Activated CD8-positive, alpha-beta memory T cell treated with anti-CD3 and anti-CD28 coated beads, Interleukin-2, amount 10 ng/mL, durations not matched to agents 7 days and 5 days (primary cell): ENCODE measurements at regions not wholly inside any gene's neighbourhood (a gene's known extent, or its start where the extent isn't known, plus 50 kb on each side); places are given as distances from the start of the nearest gene placed in this dataset.
"Not testable (repeated sequence)": the region's sequence is repeated elsewhere in the genome, so short reads cannot be mapped to it uniquely, and the experiment has no call there.

Experiments
- ATAC-seq: fragments of 150-1000 bp; cut with Tn5 transposase; one replicate; pipeline ENCODE4 v1.10.0; 2021; ENCODE audit warnings: moderate library complexity
- CTCF ChIA-PET: fragments of 350-600 bp; sonication (Branson Sonifier 250); formaldehyde crosslinking; loops from one replicate; lab custom pipeline; 2021; ENCODE audit warnings: antibody characterized with exemption; lab: Charles Lee
- DNase-seq: peaks from one replicate; pipeline ENCODE4 v3.0.0-alpha.2; 2020
- H3K27ac Mint-ChIP-seq: one replicate; pipeline ENCODE4 v1.8.0; 2021; ENCODE audit warnings: mild to moderate bottlenecking, mixed read lengths
- H3K27me3 Mint-ChIP-seq: one replicate; pipeline ENCODE4 v1.8.0; 2021; ENCODE audit warnings: mixed read lengths
- H3K36me3 Mint-ChIP-seq: one replicate; pipeline ENCODE4 v1.8.0; 2021; ENCODE audit warnings: mild to moderate bottlenecking, mixed read lengths
- H3K4me1 Mint-ChIP-seq: one replicate; pipeline ENCODE4 v1.8.0; 2021; ENCODE audit warnings: mixed read lengths
- H3K4me3 Mint-ChIP-seq: one replicate; pipeline ENCODE4 v1.8.0; 2021; ENCODE audit warnings: mild to moderate bottlenecking, moderate library complexity, mixed read lengths
- H3K9me3 Mint-ChIP-seq: one replicate; pipeline ENCODE4 v1.8.0; 2022; ENCODE audit warnings: low read depth, mixed read lengths

- ATAC-seq (no peak), DNase-seq (no peak)
- Mint-ChIP-seq H3K36me3 (no peaks in the 10 kb centered on the region), H3K27ac (no peak overlapping the region), H3K4me1 (no peaks in the 10 kb centered on the region), H3K9me3 (no peaks in the 10 kb centered on the region), H3K27me3 (peaks cover 11% of the 10 kb centered on the region), H3K4me3 (no peak overlapping the region)
- CTCF ChIA-PET: no interaction called here
These were observed 471.5 kb downstream of the HINT1 start for GRCh38 chr5:130693509-130693908.

DNA sequence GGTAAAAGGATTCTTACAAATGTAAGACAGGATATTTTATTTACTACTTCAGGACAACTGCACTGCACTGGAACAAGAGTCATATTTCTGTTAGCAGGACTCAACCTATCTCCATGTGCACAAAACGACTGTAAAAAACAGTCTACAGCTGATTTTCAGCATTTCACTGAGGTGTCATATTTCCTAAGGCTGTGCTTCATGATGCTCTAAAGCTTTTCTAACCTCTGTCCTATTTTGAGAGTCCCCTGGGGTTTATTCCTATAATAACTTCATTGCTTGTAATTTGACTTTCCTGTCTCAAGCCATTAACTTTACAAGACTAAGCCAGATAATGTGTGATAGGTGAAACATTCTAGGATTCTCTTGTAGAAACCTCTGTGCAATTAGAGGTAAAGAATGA is 472.3 kb downstream of the HINT1 start:
- DNase-seq: no peak
- Mint-ChIP-seq H3K9me3 (no peaks in the 10 kb centered on the region), H3K27ac (no peak overlapping the region), H3K36me3 (no peaks in the 10 kb centered on the region), H3K4me1 (no peaks in the 10 kb centered on the region), H3K4me3 (no peak overlapping the region), H3K27me3 (peaks cover 11% of the 10 kb centered on the region)
- ATAC-seq: no peak
- CTCF ChIA-PET: no interaction called here

DNA sequence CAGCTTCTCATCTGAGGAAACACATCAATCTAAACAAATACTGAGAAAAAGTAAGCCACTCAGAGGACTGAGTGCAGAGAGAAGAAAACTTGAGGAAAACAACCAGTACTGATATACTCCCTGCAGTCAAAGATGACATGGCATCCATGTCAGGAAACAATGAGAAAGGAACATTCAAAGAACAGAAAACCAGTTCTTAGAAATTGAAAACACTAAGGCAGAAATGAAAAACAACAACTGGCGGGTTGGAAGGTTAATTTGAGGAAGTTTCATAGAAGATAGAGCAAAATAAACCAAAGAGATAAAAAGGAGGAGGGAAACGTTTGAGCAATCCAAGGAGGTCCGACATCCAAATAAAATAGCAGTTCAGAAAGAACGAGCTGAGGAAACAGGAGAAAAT is 475.2 kb downstream of the HINT1 start:
- DNase-seq (no peak), ATAC-seq (no peak)
- Mint-ChIP-seq H3K4me1 (no peaks in the 10 kb centered on the region), H3K36me3 (no peaks in the 10 kb centered on the region), H3K27me3 (peaks cover 11% of the 10 kb centered on the region), H3K27ac (no peak overlapping the region), H3K4me3 (no peak overlapping the region), H3K9me3 (no peaks in the 10 kb centered on the region)
- CTCF ChIA-PET: no interaction called here

DNA sequence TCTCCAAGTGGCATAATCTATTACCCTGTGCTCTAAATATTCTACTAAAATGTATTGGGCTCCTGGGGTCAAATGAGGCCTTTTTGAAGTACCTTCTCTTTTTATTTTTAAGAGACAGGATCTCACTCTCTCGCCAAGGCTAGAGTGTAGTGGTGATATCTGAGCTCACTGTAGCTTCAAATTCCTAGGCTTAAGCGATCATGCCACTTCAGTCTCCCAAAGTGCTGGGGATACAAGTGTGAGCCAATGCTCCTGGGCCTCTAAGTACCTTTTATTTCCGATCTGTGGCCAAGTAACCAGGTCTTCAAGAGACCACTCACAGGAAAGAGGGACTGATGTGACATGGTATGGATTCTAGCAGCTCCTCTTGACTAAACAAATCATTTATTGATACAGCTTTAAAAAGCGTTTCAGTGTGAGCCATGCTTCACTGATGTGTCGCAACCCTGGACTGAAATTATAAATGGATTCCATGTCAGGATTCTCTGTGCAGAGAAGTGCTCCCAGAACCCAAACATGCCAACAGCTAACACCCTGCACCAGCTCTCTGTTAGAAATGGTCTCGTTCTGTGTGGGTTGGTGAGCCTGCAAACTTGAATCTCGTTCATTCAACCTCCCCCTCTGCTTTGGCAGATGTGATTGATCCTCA is 477.8 kb downstream of the HINT1 start:
- DNase-seq (no peak), ATAC-seq (no peak)
- H3K4me1 Mint-ChIP-seq: no peaks in the 10 kb centered on the region
- no peaks in the 10 kb centered on the region for H3K9me3 Mint-ChIP-seq
- CTCF ChIA-PET: no interaction called here
- no peak overlapping the region for H3K4me3 Mint-ChIP-seq
- no peak overlapping the region for H3K27ac Mint-ChIP-seq
- H3K36me3 Mint-ChIP-seq: no peaks in the 10 kb centered on the region
- peaks cover 11% of the 10 kb centered on the region for H3K27me3 Mint-ChIP-seq

GRCh38 chr5:130678637-130679036 is 486.4 kb downstream of the HINT1 start:
- Mint-ChIP-seq H3K36me3 (no peaks in the 10 kb centered on the region), H3K27me3 (no peaks in the 10 kb centered on the region), H3K27ac (no peak overlapping the region), H3K4me1 (no peaks in the 10 kb centered on the region), H3K9me3 (no peaks in the 10 kb centered on the region), H3K4me3 (no peak overlapping the region)
- DNase-seq (no peak), ATAC-seq (no peak)
- CTCF ChIA-PET: no interaction called here

- DNase-seq (no peak), ATAC-seq (no peak)
- no peak overlapping the region for H3K27ac Mint-ChIP-seq
- peaks cover 2% of the 10 kb centered on the region for H3K9me3 Mint-ChIP-seq
- no peaks in the 10 kb centered on the region for H3K36me3 Mint-ChIP-seq
- CTCF ChIA-PET: no interaction called here
- no peaks in the 10 kb centered on the region for H3K4me1 Mint-ChIP-seq
- no peaks in the 10 kb centered on the region for H3K27me3 Mint-ChIP-seq
- no peak overlapping the region for H3K4me3 Mint-ChIP-seq
These were observed 498.6 kb downstream of the HINT1 start for GRCh38 chr5:130666462-130666861.

- Mint-ChIP-seq H3K36me3 (no peaks in the 10 kb centered on the region), H3K9me3 (no peaks in the 10 kb centered on the region), H3K4me1 (no peaks in the 10 kb centered on the region), H3K27ac (no peak overlapping the region), H3K4me3 (no peak overlapping the region), H3K27me3 (no peaks in the 10 kb centered on the region)
- DNase-seq (no peak), ATAC-seq (no peak)
- CTCF ChIA-PET: no interaction called here
These were observed 512.9 kb downstream of the HINT1 start for GRCh38 chr5:130652176-130652575.

- DNase-seq (no peak), ATAC-seq (no peak)
- Mint-ChIP-seq H3K9me3 (no peaks in the 10 kb centered on the region), H3K27ac (no peak overlapping the region), H3K4me1 (no peaks in the 10 kb centered on the region), H3K36me3 (no peaks in the 10 kb centered on the region), H3K27me3 (no peaks in the 10 kb centered on the region), H3K4me3 (no peak overlapping the region)
- CTCF ChIA-PET: no interaction called here
These were observed 513.6 kb downstream of the HINT1 start for GRCh38 chr5:130651440-130651839.

GRCh38 chr5:130643321-130643720 is 521.7 kb downstream of the HINT1 start:
- Mint-ChIP-seq H3K4me3 (no peak overlapping the region), H3K36me3 (no peaks in the 10 kb centered on the region), H3K27ac (no peak overlapping the region), H3K9me3 (peaks cover 5% of the 10 kb centered on the region), H3K4me1 (no peaks in the 10 kb centered on the region), H3K27me3 (no peaks in the 10 kb centered on the region)
- no peak for ATAC-seq
- DNase-seq: no peak
- CTCF ChIA-PET: no interaction called here

- CTCF ChIA-PET: no interaction called here
- Mint-ChIP-seq H3K9me3 (peaks cover 5% of the 10 kb centered on the region), H3K4me1 (no peaks in the 10 kb centered on the region), H3K4me3 (no peak overlapping the region), H3K27ac (no peak overlapping the region), H3K27me3 (no peaks in the 10 kb centered on the region), H3K36me3 (no peaks in the 10 kb centered on the region)
- ATAC-seq: no peak
- DNase-seq: no peak
These were observed 522.6 kb downstream of the HINT1 start for GRCh38 chr5:130642461-130642860.

GRCh38 chr5:130627145-130627544 is 537.9 kb downstream of the HINT1 start:
- H3K4me1 Mint-ChIP-seq: no peaks in the 10 kb centered on the region
- CTCF ChIA-PET: no interaction called here
- H3K27ac Mint-ChIP-seq: no peak overlapping the region
- H3K36me3 Mint-ChIP-seq: no peaks in the 10 kb centered on the region
- no peaks in the 10 kb centered on the region for H3K27me3 Mint-ChIP-seq
- peaks cover 7% of the 10 kb centered on the region for H3K9me3 Mint-ChIP-seq
- DNase-seq (no peak), ATAC-seq (no peak)
- no peak overlapping the region for H3K4me3 Mint-ChIP-seq

GRCh38 chr5:130624805-130625204 is 540.3 kb downstream of the HINT1 start:
- DNase-seq: no peak
- Mint-ChIP-seq H3K27me3 (no peaks in the 10 kb centered on the region), H3K36me3 (no peaks in the 10 kb centered on the region), H3K4me1 (no peaks in the 10 kb centered on the region), H3K4me3 (no peak overlapping the region), H3K9me3 (peaks cover 4% of the 10 kb centered on the region), H3K27ac (no peak overlapping the region)
- ATAC-seq: no peak
- CTCF ChIA-PET: no interaction called here

DNA sequence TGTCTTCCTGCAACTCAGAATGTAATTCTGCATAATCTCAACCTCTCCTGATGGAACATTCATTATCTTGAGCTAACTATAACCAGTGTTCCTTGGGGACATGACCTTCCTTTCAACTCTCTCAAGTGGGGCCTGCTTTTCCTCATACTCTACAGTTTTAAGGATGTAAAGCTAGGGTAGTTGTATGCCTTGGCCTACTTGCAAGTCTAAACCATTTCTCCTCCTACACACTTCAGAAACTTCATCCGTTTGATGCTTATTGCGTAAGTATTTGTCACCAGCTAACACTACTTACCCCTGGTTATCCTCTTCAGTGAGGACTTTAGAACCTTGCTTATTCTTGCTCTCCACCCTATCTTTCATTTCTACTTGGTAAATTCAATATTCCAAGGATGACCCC is 548.9 kb downstream of the HINT1 start:
- CTCF ChIA-PET: no interaction called here
- H3K36me3 Mint-ChIP-seq: no peaks in the 10 kb centered on the region
- no peaks in the 10 kb centered on the region for H3K9me3 Mint-ChIP-seq
- H3K4me1 Mint-ChIP-seq: no peaks in the 10 kb centered on the region
- H3K27me3 Mint-ChIP-seq: no peaks in the 10 kb centered on the region
- DNase-seq (no peak), ATAC-seq (no peak)
- H3K4me3 Mint-ChIP-seq: no peak overlapping the region
- H3K27ac Mint-ChIP-seq: no peak overlapping the region

- no peak overlapping the region for H3K27ac Mint-ChIP-seq
- no peaks in the 10 kb centered on the region for H3K4me1 Mint-ChIP-seq
- no peaks in the 10 kb centered on the region for H3K27me3 Mint-ChIP-seq
- DNase-seq (no peak), ATAC-seq (no peak)
- H3K36me3 Mint-ChIP-seq: no peaks in the 10 kb centered on the region
- H3K4me3 Mint-ChIP-seq: no peak overlapping the region
- CTCF ChIA-PET: no interaction called here
- no peaks in the 10 kb centered on the region for H3K9me3 Mint-ChIP-seq
These were observed 559.8 kb downstream of the HINT1 start for GRCh38 chr5:130605234-130605633.

- H3K27ac Mint-ChIP-seq, ATAC-seq, CTCF ChIA-PET, H3K4me1 Mint-ChIP-seq, DNase-seq, H3K4me3 Mint-ChIP-seq, H3K36me3 Mint-ChIP-seq, H3K27me3 Mint-ChIP-seq, H3K9me3 Mint-ChIP-seq: not testable (repeated sequence)
These were observed 568.4 kb downstream of the HINT1 start for GRCh38 chr5:130596647-130597046.
